Keratinocyte (primary cell): ENCODE measurements at regions not wholly inside any gene's neighbourhood (a gene's known extent, or its start where the extent isn't known, plus 50 kb on each side); places are given as distances from the start of the nearest gene placed in this dataset.

Source experiments
- DNase-seq: peaks from one replicate; pipeline ENCODE4 v3.0.0-alpha.2; 2011; ENCODE audit warnings: low read depth, missing footprints, low spot score
- FAIRE-seq: peaks from 2 replicates; lab custom pipeline; 2011; peaks lifted over from hg19 to GRCh38; lab: Jason Lieb, UNC
- H2AFZ ChIP-seq: 2 replicates; pipeline ENCODE4 v1.6.0; 2012; ENCODE audit warnings: low read length, control low read depth, inconsistent platforms; ENCODE audit not compliant: control insufficient read depth
- H3K27ac ChIP-seq: 2 replicates; pipeline ENCODE4 v1.5.1; 2011; ENCODE audit warnings: low read length; ENCODE audit not compliant: control insufficient read depth, insufficient read depth
- H3K27me3 ChIP-seq: 3 replicates; pipeline ENCODE4 v1.6.0; 2011; ENCODE audit warnings: low read length; ENCODE audit not compliant: control insufficient read depth, insufficient read depth; ENCODE audit errors: extremely low read depth
- H3K36me3 ChIP-seq, 2 experiments: 2 replicates in 1 of 2; 3 replicates in 1 of 2; pipeline ENCODE4 v1.5.1; 2011; ENCODE audit warnings: low read length in 2 of 2, mild to moderate bottlenecking in 1 of 2; ENCODE audit not compliant: control insufficient read depth in 2 of 2, insufficient read depth in 2 of 2; ENCODE audit errors: extremely low read depth in 1 of 2
- H3K4me1 ChIP-seq: 3 replicates; pipeline ENCODE4 v1.5.1; 2011; ENCODE audit warnings: low read length; ENCODE audit not compliant: control insufficient read depth, insufficient read depth; ENCODE audit errors: extremely low read depth
- H3K4me2 ChIP-seq: 3 replicates; pipeline ENCODE4 v1.6.0; 2011; ENCODE audit warnings: low read depth, low read length; ENCODE audit not compliant: control insufficient read depth, insufficient read depth; ENCODE audit errors: extremely low read depth
- H3K4me3 ChIP-seq, 3 experiments: fragments of 200-600 bp in 1 of 3; sonication (generic) in 1 of 3; 2 replicates in 2 of 3; 3 replicates in 1 of 3; pipeline ENCODE4 v1.5.1; 2011 to 2016; ENCODE audit warnings: low read length in 3 of 3, mild to moderate bottlenecking in 3 of 3, control low read depth in 2 of 3, inconsistent platforms in 1 of 3, low read depth in 1 of 3, mixed read lengths in 1 of 3, mixed run types in 1 of 3, moderate library complexity in 1 of 3; ENCODE audit not compliant: control insufficient read depth in 2 of 3, insufficient read depth in 2 of 3; ENCODE audit errors: extremely low read depth in 1 of 3
- H3K79me2 ChIP-seq: 2 replicates; pipeline ENCODE4 v1.6.0; 2012; ENCODE audit warnings: low read length; ENCODE audit not compliant: control insufficient read depth, insufficient read depth
- H3K9ac ChIP-seq: 3 replicates; pipeline ENCODE4 v1.6.0; 2011; ENCODE audit warnings: low read length; ENCODE audit not compliant: control insufficient read depth, insufficient read depth; ENCODE audit errors: extremely low read depth
- H3K9me1 ChIP-seq: 3 replicates; pipeline ENCODE4 v1.6.0; 2011; ENCODE audit warnings: low read length; ENCODE audit not compliant: control insufficient read depth, insufficient read depth; ENCODE audit errors: extremely low read depth
- H3K9me3 ChIP-seq: 2 replicates; pipeline ENCODE4 v1.5.1; 2012; ENCODE audit warnings: low read depth, low read length; ENCODE audit not compliant: control insufficient read depth
- H4K20me1 ChIP-seq: 3 replicates; pipeline ENCODE4 v1.6.0; 2011; ENCODE audit warnings: low read length; ENCODE audit not compliant: control insufficient read depth, insufficient read depth; ENCODE audit errors: extremely low read depth
- EZH2 ChIP-seq: IDR thresholded peaks from one replicate; pipeline ENCODE4 v1.6.1; 2012; ENCODE audit warnings: inconsistent platforms, mild to moderate bottlenecking, low read length, moderate library complexity
- dilution Hi-C: fragments of 300-500 bp; cut with MboI; formaldehyde crosslinking; loops from one replicate; pipeline ENCODE4 v1.7.0; 2020; ENCODE audit warnings: low sequenced_read_pairs; ENCODE audit not compliant: extremely low pct_ligation_motif_present
- TF ChIP-seq, protein P1 (sequence below), 3 experiments: IDR thresholded peaks in 1 of 3; conservative IDR thresholded peaks in 1 of 3; optimal IDR thresholded peaks in 1 of 3; 2 replicates in 2 of 3; 3 replicates in 1 of 3; pipeline versions ENCODE3 to v1.5.1; 2011; ENCODE audit warnings: low read length in 3 of 3, mild to moderate bottlenecking in 3 of 3, moderate library complexity in 2 of 3, control low read depth in 1 of 3, inconsistent platforms in 1 of 3; ENCODE audit not compliant: insufficient read depth in 2 of 3; ENCODE audit errors: extremely low read depth in 1 of 3

DNA sequence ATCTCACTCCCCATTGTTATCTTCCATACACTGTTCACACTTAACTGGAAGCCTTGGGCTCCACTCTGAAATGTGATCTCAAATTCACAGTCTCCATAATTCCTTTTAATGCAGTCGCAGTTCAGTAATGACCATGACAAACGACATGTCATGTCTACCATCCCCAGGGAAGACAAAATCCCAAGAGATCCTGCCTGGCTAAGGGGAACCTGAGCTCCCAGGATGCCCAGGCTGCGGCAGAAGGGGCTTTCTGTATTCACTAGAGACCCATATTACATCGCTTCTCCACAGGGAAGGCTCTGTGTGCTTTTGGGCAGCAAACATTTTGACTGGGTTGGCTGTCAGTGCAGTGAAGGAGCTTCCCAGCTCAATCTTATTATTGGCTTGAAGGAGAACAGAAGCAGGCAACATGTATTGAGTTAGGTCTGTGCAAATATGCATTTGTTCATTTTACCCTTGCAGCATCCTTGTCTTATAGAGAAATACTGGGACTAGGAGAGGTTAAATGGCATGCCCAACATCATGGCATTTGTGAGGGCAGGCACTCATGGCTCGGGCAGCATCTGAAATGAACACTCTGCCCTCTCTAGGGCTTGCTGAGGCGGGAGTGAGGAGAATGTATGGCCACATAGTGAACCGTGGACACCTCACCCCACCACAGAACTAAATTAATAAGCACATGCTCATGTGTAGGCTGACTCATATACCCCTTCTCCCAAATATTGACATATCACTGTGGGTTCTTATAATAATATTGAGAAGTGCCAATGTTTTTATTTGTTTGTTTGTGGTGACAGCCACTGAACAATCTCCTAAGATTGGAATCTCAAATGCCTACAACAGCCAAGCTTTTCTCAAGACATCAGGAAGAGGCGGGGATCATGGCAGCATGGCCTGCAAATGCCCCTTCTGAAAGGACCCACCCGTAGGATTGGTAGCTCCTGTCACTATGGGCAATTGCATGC lies 141.6 kb upstream of the FOXB1 start:
- Histone ChIP-seq H3K27me3 (no peaks in the 10 kb centered on the region), H3K36me3 (no peaks in the 10 kb centered on the region), H2AFZ (no peak overlapping the region), H3K4me2 (no peak overlapping the region), H3K9me3 (no peaks in the 10 kb centered on the region), H3K9me1 (no peaks in the 10 kb centered on the region), H3K4me3 (no peak overlapping the region), H3K9ac (no peak overlapping the region), H3K4me1 (peaks cover 1% of the 10 kb centered on the region), H3K27ac (no peak overlapping the region), H4K20me1 (no peaks in the 10 kb centered on the region), H3K79me2 (no peaks in the 10 kb centered on the region)
- DNase-seq (no peak), FAIRE-seq (no peak)
- dilution Hi-C loops = no loop called here
- TF ChIP-seq, protein P1, sequence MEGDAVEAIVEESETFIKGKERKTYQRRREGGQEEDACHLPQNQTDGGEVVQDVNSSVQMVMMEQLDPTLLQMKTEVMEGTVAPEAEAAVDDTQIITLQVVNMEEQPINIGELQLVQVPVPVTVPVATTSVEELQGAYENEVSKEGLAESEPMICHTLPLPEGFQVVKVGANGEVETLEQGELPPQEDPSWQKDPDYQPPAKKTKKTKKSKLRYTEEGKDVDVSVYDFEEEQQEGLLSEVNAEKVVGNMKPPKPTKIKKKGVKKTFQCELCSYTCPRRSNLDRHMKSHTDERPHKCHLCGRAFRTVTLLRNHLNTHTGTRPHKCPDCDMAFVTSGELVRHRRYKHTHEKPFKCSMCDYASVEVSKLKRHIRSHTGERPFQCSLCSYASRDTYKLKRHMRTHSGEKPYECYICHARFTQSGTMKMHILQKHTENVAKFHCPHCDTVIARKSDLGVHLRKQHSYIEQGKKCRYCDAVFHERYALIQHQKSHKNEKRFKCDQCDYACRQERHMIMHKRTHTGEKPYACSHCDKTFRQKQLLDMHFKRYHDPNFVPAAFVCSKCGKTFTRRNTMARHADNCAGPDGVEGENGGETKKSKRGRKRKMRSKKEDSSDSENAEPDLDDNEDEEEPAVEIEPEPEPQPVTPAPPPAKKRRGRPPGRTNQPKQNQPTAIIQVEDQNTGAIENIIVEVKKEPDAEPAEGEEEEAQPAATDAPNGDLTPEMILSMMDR (optimal IDR thresholded peaks at IDR 0.05 in 1 of 3, IDR thresholded peaks at IDR 0.05 in 1 of 3, conservative IDR thresholded peaks at IDR 0.05 in 1 of 3; ENCODE audit: extremely low read depth in 1 of 3, insufficient read depth in 2 of 3, low read length in 3 of 3) = no peak
- no peak for TF ChIP-seq EZH2

DNA sequence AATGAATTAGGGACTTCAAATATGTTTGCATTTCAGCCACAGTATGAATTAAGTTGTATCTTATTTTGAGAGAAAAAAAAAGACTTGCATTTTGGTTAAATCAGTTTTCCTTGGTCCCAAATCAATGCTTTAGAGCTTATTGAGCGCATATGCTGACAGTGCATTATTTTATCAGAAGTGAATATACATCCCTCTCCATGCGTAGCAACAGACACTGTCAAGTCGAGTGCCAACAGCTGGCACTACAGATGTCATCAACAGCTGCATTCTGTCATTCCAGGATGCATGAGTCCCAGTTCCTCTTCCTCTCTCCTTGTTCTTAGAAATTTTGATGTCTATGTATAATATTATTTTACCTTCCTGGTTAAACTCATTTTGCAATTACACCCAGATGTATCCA lies 156.1 kb upstream of the FOXB1 start:
- H3K9ac ChIP-seq = no peak overlapping the region
- peaks cover 6% of the 10 kb centered on the region for H3K27me3 ChIP-seq
- no peaks in the 10 kb centered on the region for H3K79me2 ChIP-seq
- no peaks in the 10 kb centered on the region for H3K4me1 ChIP-seq
- no peaks in the 10 kb centered on the region for H3K9me1 ChIP-seq
- dilution Hi-C loops = no loop called here
- no peak for DNase-seq
- no peak overlapping the region for H3K4me3 ChIP-seq
- no peaks in the 10 kb centered on the region for H3K9me3 ChIP-seq
- H3K4me2 ChIP-seq = no peak overlapping the region
- TF ChIP-seq, protein P1 (optimal IDR thresholded peaks at IDR 0.05 in 1 of 3, IDR thresholded peaks at IDR 0.05 in 1 of 3, conservative IDR thresholded peaks at IDR 0.05 in 1 of 3; ENCODE audit: extremely low read depth in 1 of 3, insufficient read depth in 2 of 3, low read length in 3 of 3) = no peak
- TF ChIP-seq EZH2 = no peak
- H4K20me1 ChIP-seq = no peaks in the 10 kb centered on the region
- no peak overlapping the region for H3K27ac ChIP-seq
- H3K36me3 ChIP-seq = no peaks in the 10 kb centered on the region
- H2AFZ ChIP-seq = no peak overlapping the region
- FAIRE-seq = no peak
